GM23338 (cell line): ENCODE measurements at regions not wholly inside any gene's neighbourhood (a gene's known extent, or its start where the extent isn't known, plus 50 kb on each side); places are given as distances from the start of the nearest gene placed in this dataset.

ENCODE experiments used
- ATAC-seq: fragments of 200-7000 bp; cut with Tn5 transposase; 3 replicates; pipeline ENCODE4 v1.9.1; 2020
- DNase-seq: peaks from one replicate; pipeline ENCODE4 v3.0.0-alpha.2; 2015; ENCODE audit warnings: low spot score
- H2AFZ ChIP-seq: fragments of 200-600 bp; sonication (generic); 2 replicates; pipeline ENCODE4 v1.8.0; 2016; ENCODE audit warnings: antibody characterized with exemption, mild to moderate bottlenecking, moderate library complexity
- H3F3A ChIP-seq: fragments of 200-600 bp; sonication (generic); replicated peaks from 2 replicates; pipeline ENCODE4 v1.8.0; 2017; ENCODE audit warnings: antibody characterized with exemption, mixed run types, low read depth
- H3K27ac ChIP-seq: fragments of 200-600 bp; sonication (generic); 2 replicates; pipeline ENCODE4 v1.6.1; 2016; ENCODE audit warnings: low read depth
- H3K27me3 ChIP-seq: fragments of 200-600 bp; sonication (generic); 2 replicates; pipeline ENCODE4 v1.8.0; 2016; ENCODE audit warnings: mild to moderate bottlenecking, mixed run types, moderate library complexity; ENCODE audit not compliant: insufficient read depth
- H3K36me3 ChIP-seq: fragments of 200-600 bp; sonication (generic); 2 replicates; pipeline ENCODE4 v1.8.0; 2016; ENCODE audit warnings: mild to moderate bottlenecking; ENCODE audit not compliant: insufficient read depth
- H3K4me1 ChIP-seq: fragments of 200-600 bp; sonication (generic); 2 replicates; pipeline ENCODE4 v1.8.0; 2016; ENCODE audit warnings: mild to moderate bottlenecking, moderate library complexity; ENCODE audit not compliant: insufficient read depth
- H3K4me2 ChIP-seq: fragments of 200-600 bp; sonication (generic); 2 replicates; pipeline ENCODE4 v1.7.1; 2017; ENCODE audit warnings: mixed run types
- H3K4me3 ChIP-seq: fragments of 200-600 bp; sonication (generic); 2 replicates; pipeline ENCODE4 v1.6.1; 2016; ENCODE audit warnings: mixed run types
- H3K79me2 ChIP-seq: fragments of 200-600 bp; sonication (generic); replicated peaks from 2 replicates; pipeline ENCODE4 v1.8.0; 2017; ENCODE audit warnings: mild to moderate bottlenecking; ENCODE audit not compliant: insufficient read depth
- H3K9me2 ChIP-seq: fragments of 200-600 bp; sonication (generic); 2 replicates; pipeline ENCODE4 v1.8.0; 2017; ENCODE audit not compliant: insufficient read depth
- H4K20me1 ChIP-seq: fragments of 200-600 bp; sonication (generic); replicated peaks from 2 replicates; pipeline ENCODE4 v1.8.0; 2017; ENCODE audit warnings: mild to moderate bottlenecking; ENCODE audit not compliant: insufficient read depth
- H3K27ac Mint-ChIP-seq: 2 replicates; pipeline ENCODE4 v1.8.0; 2020; ENCODE audit warnings: inconsistent platforms, mild to moderate bottlenecking, moderate library complexity, mixed read lengths
- H3K27me3 Mint-ChIP-seq: 3 replicates; pipeline ENCODE4 v1.8.0; 2022; ENCODE audit warnings: low read depth, mild to moderate bottlenecking, moderate library complexity, mixed read lengths, inconsistent platforms; ENCODE audit not compliant: insufficient read depth, poor library complexity
- H3K36me3 Mint-ChIP-seq: 3 replicates; pipeline ENCODE4 v1.8.0; 2021; ENCODE audit warnings: low read depth, mild to moderate bottlenecking, inconsistent platforms, moderate library complexity, mixed read lengths
- H3K4me1 Mint-ChIP-seq: 3 replicates; pipeline ENCODE4 v1.8.0; 2020; ENCODE audit warnings: mild to moderate bottlenecking, inconsistent platforms, mixed read lengths
- H3K4me3 Mint-ChIP-seq: 3 replicates; pipeline ENCODE4 v1.8.0; 2021; ENCODE audit warnings: moderate library complexity, mild to moderate bottlenecking, inconsistent platforms, mixed read lengths
- H3K9me3 Mint-ChIP-seq: 3 replicates; pipeline ENCODE4 v1.8.0; 2020; ENCODE audit warnings: moderate library complexity, mild to moderate bottlenecking, inconsistent platforms, mixed read lengths
- CREB1 ChIP-seq: fragments of 250-450 bp; sonication (Bioruptor Pico); IDR thresholded peaks from 2 replicates; pipeline ENCODE4 v1.5.0; 2020; ENCODE audit warnings: low read depth, mild to moderate bottlenecking, moderate library complexity
- EZH2phosphoT487 ChIP-seq: fragments of 200-600 bp; sonication (generic); IDR thresholded peaks from one replicate; pipeline ENCODE4 v1.8.1; 2018; ENCODE audit warnings: antibody characterized with exemption; ENCODE audit not compliant: unreplicated experiment
- NANOG ChIP-seq: IDR thresholded peaks from 2 replicates; pipeline ENCODE4 v1.6.1; 2016; ENCODE audit warnings: antibody characterized with exemption, borderline replicate concordance
- ZNF331 ChIP-seq: fragments of 250-450 bp; sonication (Bioruptor Pico); IDR thresholded peaks from 2 replicates; pipeline ENCODE4 v1.5.0; 2020; ENCODE audit warnings: low read depth, mild to moderate bottlenecking, moderate library complexity
- TF ChIP-seq, protein P1 (sequence below): IDR thresholded peaks from one replicate; pipeline ENCODE4 v1.6.1; 2018; ENCODE audit warnings: antibody characterized with exemption; ENCODE audit not compliant: unreplicated experiment
- TF ChIP-seq, protein P2 (sequence below): IDR thresholded peaks from 2 replicates; pipeline ENCODE4 v1.6.1; 2016; ENCODE audit warnings: antibody characterized with exemption

- Mint-ChIP-seq H3K36me3 (no peaks in the 10 kb centered on the region), H3K27me3 (no peaks in the 10 kb centered on the region), H3K27ac (no peak overlapping the region; the same call in 1 of the 2 replicates), H3K4me3 (no peak overlapping the region), H3K4me1 (peaks cover 3% of the 10 kb centered on the region; the same call in 1 of the 3 replicates), H3K9me3 (no peaks in the 10 kb centered on the region)
- Histone ChIP-seq H3K4me1 (no peaks in the 10 kb centered on the region), H3K27ac (no peak overlapping the region), H3K79me2 (no peaks in the 10 kb centered on the region), H3K27me3 (no peaks in the 10 kb centered on the region), H3K36me3 (no peaks in the 10 kb centered on the region), H3F3A (no peaks in the 10 kb centered on the region), H4K20me1 (no peaks in the 10 kb centered on the region), H3K4me3 (no peak overlapping the region), H3K4me2 (no peak overlapping the region), H3K9me2 (no peaks in the 10 kb centered on the region), H2AFZ (no peak overlapping the region)
- DNase-seq (no peak), ATAC-seq (no peak)
- TF ChIP-seq ZNF331 (no peak), CREB1 (CRISPR knock-in tag) (no peak), EZH2phosphoT487 (no peak), NANOG (no peak)
- TF ChIP-seq, protein P1, sequence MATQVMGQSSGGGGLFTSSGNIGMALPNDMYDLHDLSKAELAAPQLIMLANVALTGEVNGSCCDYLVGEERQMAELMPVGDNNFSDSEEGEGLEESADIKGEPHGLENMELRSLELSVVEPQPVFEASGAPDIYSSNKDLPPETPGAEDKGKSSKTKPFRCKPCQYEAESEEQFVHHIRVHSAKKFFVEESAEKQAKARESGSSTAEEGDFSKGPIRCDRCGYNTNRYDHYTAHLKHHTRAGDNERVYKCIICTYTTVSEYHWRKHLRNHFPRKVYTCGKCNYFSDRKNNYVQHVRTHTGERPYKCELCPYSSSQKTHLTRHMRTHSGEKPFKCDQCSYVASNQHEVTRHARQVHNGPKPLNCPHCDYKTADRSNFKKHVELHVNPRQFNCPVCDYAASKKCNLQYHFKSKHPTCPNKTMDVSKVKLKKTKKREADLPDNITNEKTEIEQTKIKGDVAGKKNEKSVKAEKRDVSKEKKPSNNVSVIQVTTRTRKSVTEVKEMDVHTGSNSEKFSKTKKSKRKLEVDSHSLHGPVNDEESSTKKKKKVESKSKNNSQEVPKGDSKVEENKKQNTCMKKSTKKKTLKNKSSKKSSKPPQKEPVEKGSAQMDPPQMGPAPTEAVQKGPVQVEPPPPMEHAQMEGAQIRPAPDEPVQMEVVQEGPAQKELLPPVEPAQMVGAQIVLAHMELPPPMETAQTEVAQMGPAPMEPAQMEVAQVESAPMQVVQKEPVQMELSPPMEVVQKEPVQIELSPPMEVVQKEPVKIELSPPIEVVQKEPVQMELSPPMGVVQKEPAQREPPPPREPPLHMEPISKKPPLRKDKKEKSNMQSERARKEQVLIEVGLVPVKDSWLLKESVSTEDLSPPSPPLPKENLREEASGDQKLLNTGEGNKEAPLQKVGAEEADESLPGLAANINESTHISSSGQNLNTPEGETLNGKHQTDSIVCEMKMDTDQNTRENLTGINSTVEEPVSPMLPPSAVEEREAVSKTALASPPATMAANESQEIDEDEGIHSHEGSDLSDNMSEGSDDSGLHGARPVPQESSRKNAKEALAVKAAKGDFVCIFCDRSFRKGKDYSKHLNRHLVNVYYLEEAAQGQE = no peak
- TF ChIP-seq, protein P2, sequence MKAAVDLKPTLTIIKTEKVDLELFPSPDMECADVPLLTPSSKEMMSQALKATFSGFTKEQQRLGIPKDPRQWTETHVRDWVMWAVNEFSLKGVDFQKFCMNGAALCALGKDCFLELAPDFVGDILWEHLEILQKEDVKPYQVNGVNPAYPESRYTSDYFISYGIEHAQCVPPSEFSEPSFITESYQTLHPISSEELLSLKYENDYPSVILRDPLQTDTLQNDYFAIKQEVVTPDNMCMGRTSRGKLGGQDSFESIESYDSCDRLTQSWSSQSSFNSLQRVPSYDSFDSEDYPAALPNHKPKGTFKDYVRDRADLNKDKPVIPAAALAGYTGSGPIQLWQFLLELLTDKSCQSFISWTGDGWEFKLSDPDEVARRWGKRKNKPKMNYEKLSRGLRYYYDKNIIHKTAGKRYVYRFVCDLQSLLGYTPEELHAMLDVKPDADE = no peak
These were observed 130.0 kb upstream of the SGK1 start for GRCh38 chr6:134447883-134448387.

GRCh38 chr6:134447423-134447822 is 129.5 kb upstream of the SGK1 start:
- no peaks in the 10 kb centered on the region for H3K27me3 ChIP-seq

More at GRCh38 chr6:134447423-134447822, 129.5 kb upstream of the SGK1 start:
- no peaks in the 10 kb centered on the region for H3K36me3 ChIP-seq
- no peak overlapping the region for H3K27ac ChIP-seq
- no peaks in the 10 kb centered on the region for H3F3A ChIP-seq
- ATAC-seq (no peak), DNase-seq (no peak)
- H3K9me2 ChIP-seq = no peaks in the 10 kb centered on the region
- H3K4me3 ChIP-seq = no peak overlapping the region
- Mint-ChIP-seq H3K4me3 (no peak overlapping the region), H3K27me3 (no peaks in the 10 kb centered on the region), H3K36me3 (no peaks in the 10 kb centered on the region), H3K4me1 (peaks cover 3% of the 10 kb centered on the region; the same call in 1 of the 3 replicates), H3K9me3 (no peaks in the 10 kb centered on the region), H3K27ac (no peak overlapping the region)
- TF ChIP-seq, protein P1 = no peak
- H3K4me2 ChIP-seq = no peak overlapping the region
- H3K79me2 ChIP-seq = no peaks in the 10 kb centered on the region
- H3K4me1 ChIP-seq = no peaks in the 10 kb centered on the region
- no peaks in the 10 kb centered on the region for H4K20me1 ChIP-seq
- H2AFZ ChIP-seq = no peak overlapping the region
